Myocyte (in vitro differentiated cells): ENCODE measurements at regions not wholly inside any gene's neighbourhood (a gene's known extent, or its start where the extent isn't known, plus 50 kb on each side); places are given as distances from the start of the nearest gene placed in this dataset.
"Not testable (repeated sequence)": the region's sequence is repeated elsewhere in the genome, so short reads cannot be mapped to it uniquely, and the experiment has no call there.

Experiments used
- DNase-seq: peaks from one replicate; pipeline ENCODE4 v3.0.0-alpha.2; 2012; ENCODE audit warnings: low read depth

- no peak for DNase-seq
These were observed 175.8 kb downstream of the TMEM167A start for GRCh38 chr5:82901281-82901888.

- DNase-seq, result no peak
These were observed 182.5 kb downstream of the TMEM167A start for GRCh38 chr5:82894716-82895115.

- DNase-seq, result no peak
These were observed 188.1 kb downstream of the TMEM167A start for GRCh38 chr5:82889088-82889487.

GRCh38 chr5:82886911-82887310 is 190.3 kb downstream of the TMEM167A start:
- DNase-seq, result no peak

GRCh38 chr5:82885627-82886389 is 191.4 kb downstream of the TMEM167A start:
- no peak for DNase-seq

- DNase-seq, result no peak
These were observed 192.2 kb downstream of the TMEM167A start for GRCh38 chr5:82884821-82885471.

- DNase-seq, result no peak
These were observed 194.9 kb downstream of the TMEM167A start for GRCh38 chr5:82882316-82882715.

- DNase-seq, result no peak
These were observed 195.5 kb downstream of the TMEM167A start for GRCh38 chr5:82881571-82882174.

GRCh38 chr5:82879089-82879488 is 198.1 kb downstream of the TMEM167A start:
- no peak for DNase-seq

- DNase-seq, result no peak
These were observed 203.7 kb downstream of the TMEM167A start for GRCh38 chr5:82873452-82873851.

- DNase-seq, result not testable (repeated sequence)
These were observed 204.6 kb downstream of the TMEM167A start for GRCh38 chr5:82872321-82873288.

GRCh38 chr5:82865625-82866024 is 211.6 kb downstream of the TMEM167A start:
- no peak for DNase-seq

GRCh38 chr5:82863266-82863665 is 213.9 kb downstream of the TMEM167A start:
- DNase-seq, result no peak

GRCh38 chr5:82862711-82863110 is 214.5 kb downstream of the TMEM167A start:
- DNase-seq, result no peak

- DNase-seq, result no peak
These were observed 214.9 kb downstream of the TMEM167A start for GRCh38 chr5:82862261-82862660.

GRCh38 chr5:82861701-82862100 is 215.5 kb downstream of the TMEM167A start:
- DNase-seq, result no peak

GRCh38 chr5:82859451-82860140 is 217.6 kb downstream of the TMEM167A start:
- no peak for DNase-seq

GRCh38 chr5:82858151-82859025 is 218.8 kb downstream of the TMEM167A start:
- no peak for DNase-seq

GRCh38 chr5:82855893-82856550 is 221.2 kb downstream of the TMEM167A start:
- no peak for DNase-seq
